OCI-LY1 (cell line): ENCODE measurements at regions not wholly inside any gene's neighbourhood (a gene's known extent, or its start where the extent isn't known, plus 50 kb on each side); places are given as distances from the start of the nearest gene placed in this dataset.

Source experiments
- CTCF ChIP-seq: fragments of 200-600 bp; sonication (generic), shearing (Covaris generic); IDR thresholded peaks from 2 replicates; pipeline ENCODE4 v1.5.1; 2017; ENCODE audit warnings: mild to moderate bottlenecking, antibody characterized with exemption, low read length, moderate library complexity, mixed read lengths
- EZH2 ChIP-seq: fragments of 200-600 bp; sonication (generic), shearing (Covaris generic); IDR thresholded peaks from 2 replicates; pipeline ENCODE4 v1.8.0; 2017; ENCODE audit warnings: borderline replicate concordance, mixed run types, mild to moderate bottlenecking, antibody characterized with exemption, low read length, moderate library complexity, mixed read lengths

DNA sequence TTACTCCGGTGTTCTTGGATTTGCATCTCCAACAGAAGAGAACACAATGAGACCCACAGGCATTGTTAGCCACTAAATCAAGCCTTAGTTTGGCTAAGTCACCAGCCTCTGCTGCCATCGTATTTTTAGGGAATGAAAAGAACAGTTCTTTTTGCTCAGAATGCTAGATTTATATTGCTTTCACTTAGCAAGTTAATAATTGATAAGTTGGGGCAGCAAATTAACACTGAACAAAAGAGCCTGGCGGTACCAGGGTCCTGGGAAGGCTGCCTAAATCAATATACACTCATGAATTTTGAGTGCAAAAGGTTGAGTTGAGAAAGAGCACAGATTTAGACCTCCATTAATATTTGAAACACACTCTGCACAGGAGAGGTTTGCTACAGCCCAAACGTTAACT is 767.7 kb downstream of the TYW1 start:
- TF ChIP-seq CTCF (no peak), EZH2 (no peak)
